ENCODE measurements at regions not wholly inside any gene's neighbourhood (a gene's known extent, or its start where the extent isn't known, plus 50 kb on each side); places are given as distances from the start of the nearest gene placed in this dataset.

DNA sequence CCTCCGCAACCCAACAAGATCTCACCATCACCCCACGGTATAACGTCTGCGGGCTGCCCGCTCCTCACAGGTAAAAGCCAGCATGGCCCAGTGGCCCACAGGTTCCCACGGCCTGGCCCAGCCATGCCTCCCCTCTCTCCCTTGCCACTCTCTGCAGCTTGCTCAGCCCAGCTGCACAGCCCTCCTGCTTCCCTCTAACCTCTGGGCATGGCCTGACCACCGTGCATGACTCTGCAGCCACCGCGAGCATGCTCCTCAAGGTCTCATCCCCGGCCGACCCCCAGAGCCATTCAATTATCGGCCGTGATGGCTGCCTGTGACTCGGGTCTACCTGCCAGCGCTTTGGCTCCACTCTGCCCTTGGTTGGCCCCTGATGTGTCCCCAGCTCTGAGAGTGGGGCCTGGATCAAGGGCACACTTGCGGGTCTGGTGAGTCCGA, 185.5 kb downstream of the CTTN start:
- ChIA-PET CTCF (no interaction called here), POLR2A (no interaction called here)
- DNase-seq, result no peak
- H3K4me1 ChIP-seq, result no peaks in the 10 kb centered on the region
- H3K9me3 Mint-ChIP-seq (ENCODE audit: unreplicated experiment), result no peaks in the 10 kb centered on the region
- no TSS peak for BruUV-seq (replicated peaks)
- no peaks in the 10 kb centered on the region for H3K4me1 Mint-ChIP-seq (ENCODE audit: low read depth, unreplicated experiment)
- TF ChIP-seq, protein P1, sequence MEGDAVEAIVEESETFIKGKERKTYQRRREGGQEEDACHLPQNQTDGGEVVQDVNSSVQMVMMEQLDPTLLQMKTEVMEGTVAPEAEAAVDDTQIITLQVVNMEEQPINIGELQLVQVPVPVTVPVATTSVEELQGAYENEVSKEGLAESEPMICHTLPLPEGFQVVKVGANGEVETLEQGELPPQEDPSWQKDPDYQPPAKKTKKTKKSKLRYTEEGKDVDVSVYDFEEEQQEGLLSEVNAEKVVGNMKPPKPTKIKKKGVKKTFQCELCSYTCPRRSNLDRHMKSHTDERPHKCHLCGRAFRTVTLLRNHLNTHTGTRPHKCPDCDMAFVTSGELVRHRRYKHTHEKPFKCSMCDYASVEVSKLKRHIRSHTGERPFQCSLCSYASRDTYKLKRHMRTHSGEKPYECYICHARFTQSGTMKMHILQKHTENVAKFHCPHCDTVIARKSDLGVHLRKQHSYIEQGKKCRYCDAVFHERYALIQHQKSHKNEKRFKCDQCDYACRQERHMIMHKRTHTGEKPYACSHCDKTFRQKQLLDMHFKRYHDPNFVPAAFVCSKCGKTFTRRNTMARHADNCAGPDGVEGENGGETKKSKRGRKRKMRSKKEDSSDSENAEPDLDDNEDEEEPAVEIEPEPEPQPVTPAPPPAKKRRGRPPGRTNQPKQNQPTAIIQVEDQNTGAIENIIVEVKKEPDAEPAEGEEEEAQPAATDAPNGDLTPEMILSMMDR (IDR thresholded peaks at IDR 0.05; ENCODE audit: insufficient read depth in 1 of 2, low read depth in 1 of 2, low read length in 1 of 2, severe bottlenecking in 1 of 2, unreplicated experiment in 1 of 2), result no peak
- peaks cover 53% of the 10 kb centered on the region for H3K36me3 Mint-ChIP-seq (ENCODE audit: insufficient read depth, unreplicated experiment)
- no peaks in the 10 kb centered on the region for H3K9me3 ChIP-seq
- H3K4me3 ChIP-seq (ENCODE audit: low read depth, low read length), result no peak overlapping the region
- no peaks in the 10 kb centered on the region for H3K27me3 ChIP-seq (replicated peaks; ENCODE audit: control insufficient read depth, insufficient read depth, low read length)
- H3K27me3 Mint-ChIP-seq (ENCODE audit: insufficient read depth, unreplicated experiment), result no peaks in the 10 kb centered on the region
- no peak overlapping the region for H3K27ac Mint-ChIP-seq (ENCODE audit: unreplicated experiment)
- H3K4me3 Mint-ChIP-seq (ENCODE audit: unreplicated experiment), result no peak overlapping the region
- no peaks in the 10 kb centered on the region for H3K36me3 ChIP-seq (ENCODE audit: control insufficient read depth, insufficient read depth, low read length)
- intact Hi-C loops (cut with micrococcal nuclease; ENCODE audit: unreplicated experiment), result no loop called here

DNA sequence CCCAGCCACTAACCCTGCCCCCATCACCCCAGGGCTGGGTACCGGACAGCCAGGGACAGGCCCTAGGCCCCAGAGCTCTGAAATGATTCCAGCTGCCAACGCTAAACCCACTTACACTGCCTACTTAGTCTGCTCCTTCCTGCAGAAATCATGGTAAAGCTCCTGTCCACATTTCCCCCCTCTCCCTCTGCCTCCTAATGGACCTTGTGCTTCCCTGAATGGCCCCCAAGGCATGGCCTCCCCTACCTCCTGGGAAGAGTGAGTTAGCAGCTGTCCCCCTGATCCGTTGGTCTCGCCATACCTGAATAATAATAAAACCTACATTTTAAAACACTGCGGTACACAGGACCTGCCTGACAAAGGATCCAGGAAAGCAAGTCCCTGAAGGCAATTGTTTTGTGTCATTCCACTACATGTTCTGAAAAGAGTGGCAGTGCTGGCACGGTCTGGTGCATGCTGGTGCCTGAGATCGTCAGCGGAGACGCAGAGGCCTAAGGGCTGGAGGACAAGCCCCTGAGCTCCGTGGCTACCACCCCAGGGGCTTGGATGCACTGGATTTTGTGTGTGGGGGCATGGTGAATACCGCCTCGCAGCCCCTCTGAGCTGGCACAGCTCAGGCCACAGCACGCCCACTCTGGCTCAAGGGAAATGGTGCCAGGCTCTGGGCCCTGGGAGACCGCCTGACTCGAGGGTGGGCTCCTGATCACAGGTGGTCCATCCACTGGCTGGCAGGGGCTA, 186.3 kb downstream of the CTTN start:
- Histone ChIP-seq H3K4me3 (ENCODE audit: low read depth, low read length) (no peak overlapping the region), H3K4me1 (no peaks in the 10 kb centered on the region), H3K27me3 (replicated peaks; ENCODE audit: control insufficient read depth, insufficient read depth, low read length) (no peaks in the 10 kb centered on the region), H3K36me3 (ENCODE audit: control insufficient read depth, insufficient read depth, low read length) (no peaks in the 10 kb centered on the region), H3K9me3 (no peaks in the 10 kb centered on the region)
- intact Hi-C loops (cut with micrococcal nuclease; ENCODE audit: unreplicated experiment), result no loop called here
- no peak for DNase-seq
- TF ChIP-seq, protein P1 (IDR thresholded peaks at IDR 0.05; ENCODE audit: insufficient read depth in 1 of 2, low read depth in 1 of 2, low read length in 1 of 2, severe bottlenecking in 1 of 2, unreplicated experiment in 1 of 2), result no peak
- peaks cover 44% of the 10 kb centered on the region for H3K36me3 Mint-ChIP-seq (ENCODE audit: insufficient read depth, unreplicated experiment)
- BruUV-seq (replicated peaks), result no TSS peak
- no peak overlapping the region for H3K27ac Mint-ChIP-seq (ENCODE audit: unreplicated experiment)
- CTCF ChIA-PET, result no interaction called here
- H3K4me3 Mint-ChIP-seq (ENCODE audit: unreplicated experiment), result no peak overlapping the region
- H3K27me3 Mint-ChIP-seq (ENCODE audit: insufficient read depth, unreplicated experiment), result no peaks in the 10 kb centered on the region
- H3K9me3 Mint-ChIP-seq (ENCODE audit: unreplicated experiment), result no peaks in the 10 kb centered on the region
- H3K4me1 Mint-ChIP-seq (ENCODE audit: low read depth, unreplicated experiment), result no peaks in the 10 kb centered on the region
- POLR2A ChIA-PET, result no interaction called here

DNA sequence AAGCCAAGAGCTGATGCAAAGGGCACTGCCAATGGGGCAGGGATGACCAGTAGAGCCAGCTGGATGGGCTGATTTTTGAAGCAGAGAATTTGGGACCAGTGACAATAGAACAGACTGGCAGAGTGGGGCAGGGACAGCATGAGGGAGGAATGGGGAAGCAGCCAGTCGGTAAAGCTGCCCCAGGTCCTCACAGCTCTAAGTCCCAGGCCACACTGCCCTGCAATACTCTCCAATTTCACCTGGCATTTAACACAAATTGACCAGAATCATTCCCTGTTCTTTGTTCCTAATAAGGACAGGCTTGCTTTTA, 186.9 kb downstream of the CTTN start:
- TF ChIP-seq, protein P1 (IDR thresholded peaks at IDR 0.05; ENCODE audit: insufficient read depth in 1 of 2, low read depth in 1 of 2, low read length in 1 of 2, severe bottlenecking in 1 of 2, unreplicated experiment in 1 of 2), result no peak
- Mint-ChIP-seq H3K27ac (ENCODE audit: unreplicated experiment) (no peak overlapping the region), H3K4me3 (ENCODE audit: unreplicated experiment) (no peak overlapping the region), H3K4me1 (ENCODE audit: low read depth, unreplicated experiment) (no peaks in the 10 kb centered on the region), H3K9me3 (ENCODE audit: unreplicated experiment) (no peaks in the 10 kb centered on the region), H3K36me3 (ENCODE audit: insufficient read depth, unreplicated experiment) (peaks cover 43% of the 10 kb centered on the region), H3K27me3 (ENCODE audit: insufficient read depth, unreplicated experiment) (no peaks in the 10 kb centered on the region)
- CTCF ChIA-PET, result no interaction called here
- POLR2A ChIA-PET, result no interaction called here
- no peaks in the 10 kb centered on the region for H3K9me3 ChIP-seq
- H3K27me3 ChIP-seq (replicated peaks; ENCODE audit: control insufficient read depth, insufficient read depth, low read length), result no peaks in the 10 kb centered on the region
- H3K36me3 ChIP-seq (ENCODE audit: control insufficient read depth, insufficient read depth, low read length), result no peaks in the 10 kb centered on the region
- no TSS peak for BruUV-seq (replicated peaks)
- intact Hi-C loops (cut with micrococcal nuclease; ENCODE audit: unreplicated experiment), result no loop called here
- no peak overlapping the region for H3K4me3 ChIP-seq (ENCODE audit: low read depth, low read length)
- no peaks in the 10 kb centered on the region for H3K4me1 ChIP-seq
- DNase-seq, result no peak

Measured in Caco-2 (cell line).